ENCODE measurements at regions not wholly inside any gene's neighbourhood (a gene's known extent, or its start where the extent isn't known, plus 50 kb on each side); places are given as distances from the start of the nearest gene placed in this dataset.

DNA sequence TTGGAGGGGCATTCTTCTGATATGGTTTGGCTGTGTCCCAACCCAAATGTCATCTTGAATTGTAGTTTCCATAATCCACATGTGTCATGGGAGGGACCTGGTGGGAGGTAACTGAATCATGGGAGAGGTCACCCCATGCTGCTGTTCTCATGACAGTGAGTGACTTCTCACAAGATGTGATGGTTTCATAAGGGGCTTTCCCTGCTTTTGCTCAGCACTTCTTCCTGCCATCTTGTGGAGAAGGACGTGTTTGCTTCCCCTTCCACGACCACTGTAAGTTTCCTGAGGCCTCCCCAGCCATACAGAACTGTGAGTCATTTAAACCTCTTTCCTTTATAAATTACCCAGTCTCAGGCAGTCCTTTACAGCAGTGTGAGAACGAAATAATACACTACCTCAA, 382.4 kb downstream of the VRK1 start:
- TF ChIP-seq, protein P1, sequence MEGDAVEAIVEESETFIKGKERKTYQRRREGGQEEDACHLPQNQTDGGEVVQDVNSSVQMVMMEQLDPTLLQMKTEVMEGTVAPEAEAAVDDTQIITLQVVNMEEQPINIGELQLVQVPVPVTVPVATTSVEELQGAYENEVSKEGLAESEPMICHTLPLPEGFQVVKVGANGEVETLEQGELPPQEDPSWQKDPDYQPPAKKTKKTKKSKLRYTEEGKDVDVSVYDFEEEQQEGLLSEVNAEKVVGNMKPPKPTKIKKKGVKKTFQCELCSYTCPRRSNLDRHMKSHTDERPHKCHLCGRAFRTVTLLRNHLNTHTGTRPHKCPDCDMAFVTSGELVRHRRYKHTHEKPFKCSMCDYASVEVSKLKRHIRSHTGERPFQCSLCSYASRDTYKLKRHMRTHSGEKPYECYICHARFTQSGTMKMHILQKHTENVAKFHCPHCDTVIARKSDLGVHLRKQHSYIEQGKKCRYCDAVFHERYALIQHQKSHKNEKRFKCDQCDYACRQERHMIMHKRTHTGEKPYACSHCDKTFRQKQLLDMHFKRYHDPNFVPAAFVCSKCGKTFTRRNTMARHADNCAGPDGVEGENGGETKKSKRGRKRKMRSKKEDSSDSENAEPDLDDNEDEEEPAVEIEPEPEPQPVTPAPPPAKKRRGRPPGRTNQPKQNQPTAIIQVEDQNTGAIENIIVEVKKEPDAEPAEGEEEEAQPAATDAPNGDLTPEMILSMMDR (IDR thresholded peaks at IDR 0.05; ENCODE audit: insufficient read depth, low read length, missing control alignments) = no peak

DNA sequence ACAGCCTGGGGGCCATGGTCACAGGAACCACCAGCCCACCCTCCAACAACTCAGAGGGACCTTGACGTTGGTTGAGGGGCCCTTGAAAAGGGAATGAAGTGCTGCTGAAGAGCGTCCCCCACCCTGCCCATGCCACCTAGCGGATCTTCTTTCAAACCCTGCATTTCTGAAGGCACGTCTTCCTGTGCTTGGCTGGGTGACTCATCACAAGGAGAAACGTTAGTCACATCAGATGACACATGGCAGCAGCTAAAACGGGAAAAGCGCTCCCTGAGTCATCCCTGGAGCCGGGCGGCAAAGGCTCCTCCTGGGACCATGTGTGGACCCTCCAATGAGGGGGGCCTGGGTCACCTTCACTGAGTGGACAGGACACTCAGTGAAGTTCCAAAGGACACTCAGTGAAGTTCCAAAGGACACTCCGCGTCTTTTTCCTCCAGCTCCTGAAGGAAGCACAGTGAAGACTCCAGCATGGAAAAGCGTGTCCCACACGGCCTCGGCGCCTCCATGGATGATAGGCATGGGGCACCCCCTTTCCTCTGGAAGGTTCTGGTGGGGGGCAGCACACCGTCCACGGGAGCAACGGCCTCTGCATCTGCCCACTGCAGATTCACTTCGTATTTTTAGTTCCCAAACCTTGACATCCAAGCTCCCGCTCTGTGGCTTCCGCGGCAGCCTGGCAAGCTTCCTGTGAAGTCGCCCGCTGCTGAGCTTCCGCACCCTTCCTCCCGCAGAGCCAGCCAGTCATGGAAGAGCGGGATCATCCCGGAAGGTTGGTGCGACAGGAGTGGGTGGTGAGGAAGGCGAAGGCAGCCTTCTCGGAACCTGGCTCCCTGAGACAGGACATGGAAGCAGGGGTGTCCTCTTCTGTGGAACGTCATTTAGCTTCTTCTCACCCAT, 383.4 kb downstream of the VRK1 start:
- no peak overlapping the region for H3K4me3 ChIP-seq (ENCODE audit: low read depth, low read length)
- CTCF ChIA-PET = no interaction called here
- POLR2A ChIA-PET = no interaction called here
- no peak for DNase-seq (ENCODE audit: low read depth, low spot score)
- TF ChIP-seq, protein P1 (IDR thresholded peaks at IDR 0.05; ENCODE audit: insufficient read depth, low read length, missing control alignments) = no peak

More for the DNA sequence above, 382.4 kb downstream of the VRK1 start:
- no peak for DNase-seq (ENCODE audit: low read depth, low spot score)
- H3K4me3 ChIP-seq (ENCODE audit: low read depth, low read length) = no peak overlapping the region
- CTCF ChIA-PET = no interaction called here
- POLR2A ChIA-PET = no interaction called here

DNA sequence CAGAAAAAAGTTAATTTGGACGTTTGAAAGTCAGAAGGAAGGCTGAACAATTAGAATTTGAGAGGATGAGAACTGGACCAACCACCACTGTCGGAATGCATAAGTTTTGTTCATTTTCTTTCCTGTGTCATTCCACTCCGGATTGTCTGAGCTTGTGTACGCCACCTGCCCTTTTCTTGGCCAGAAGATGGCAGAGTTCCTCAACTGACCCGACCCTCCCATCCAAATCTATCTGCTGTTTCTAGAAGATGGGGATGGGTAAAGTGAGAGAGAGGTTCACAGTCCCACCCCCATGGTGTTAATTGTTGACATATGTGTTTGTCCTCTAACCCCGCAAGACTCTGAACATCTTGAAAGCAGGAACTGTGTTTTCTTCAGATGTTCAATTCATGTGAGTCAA, 388.0 kb downstream of the VRK1 start:
- no peak for DNase-seq (ENCODE audit: low read depth, low spot score)
- H3K4me3 ChIP-seq (ENCODE audit: low read depth, low read length) = no peak overlapping the region
- ChIA-PET POLR2A (no interaction called here), CTCF (no interaction called here)
- TF ChIP-seq, protein P1 (IDR thresholded peaks at IDR 0.05; ENCODE audit: insufficient read depth, low read length, missing control alignments) = no peak

DNA sequence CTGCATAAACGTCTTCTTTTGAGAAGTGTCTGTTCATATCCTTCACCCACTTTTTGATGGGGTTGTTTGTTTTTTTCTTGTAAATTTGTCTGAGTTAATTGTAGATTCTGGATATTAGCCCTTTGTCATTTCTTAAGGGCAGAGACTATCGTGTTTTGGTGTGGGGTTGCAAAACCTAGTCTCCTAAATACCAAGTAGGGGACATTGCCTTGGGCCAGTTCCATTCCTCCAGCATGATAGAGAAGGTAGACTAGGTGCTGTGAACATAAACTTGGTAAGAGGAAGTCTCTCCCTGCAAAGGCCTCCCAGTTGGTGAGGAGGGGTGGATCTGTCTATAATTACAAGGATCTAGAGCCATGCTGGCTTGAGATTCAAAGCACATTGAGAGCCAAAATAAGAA, 390.7 kb downstream of the VRK1 start:
- H3K4me3 ChIP-seq (ENCODE audit: low read depth, low read length) = no peak overlapping the region
- CTCF ChIA-PET = no interaction called here
- POLR2A ChIA-PET = no interaction called here
- TF ChIP-seq, protein P1 (IDR thresholded peaks at IDR 0.05; ENCODE audit: insufficient read depth, low read length, missing control alignments) = no peak
- DNase-seq (ENCODE audit: low read depth, low spot score) = no peak

DNA sequence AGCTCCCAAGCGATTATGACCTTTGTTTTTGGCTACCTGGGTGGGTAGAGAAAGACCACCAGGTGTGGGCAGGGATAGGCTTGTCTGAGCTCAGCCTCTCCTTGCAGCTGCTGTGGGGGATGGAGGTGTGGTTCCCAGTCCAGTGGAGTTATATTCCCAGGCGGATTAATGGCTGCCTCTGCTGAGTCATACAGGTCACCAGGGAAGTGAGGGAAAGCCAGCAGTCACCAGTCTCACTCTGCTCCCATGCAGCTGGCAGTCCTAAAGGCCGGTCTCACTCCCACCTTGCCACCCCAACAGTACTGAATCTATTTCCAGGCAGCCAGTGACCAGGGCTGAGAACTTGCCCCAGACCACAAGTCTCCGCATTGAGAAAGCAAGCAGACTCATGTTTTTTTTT, 399.2 kb downstream of the VRK1 start:
- POLR2A ChIA-PET = no interaction called here
- DNase-seq (ENCODE audit: low read depth, low spot score) = no peak

DNA sequence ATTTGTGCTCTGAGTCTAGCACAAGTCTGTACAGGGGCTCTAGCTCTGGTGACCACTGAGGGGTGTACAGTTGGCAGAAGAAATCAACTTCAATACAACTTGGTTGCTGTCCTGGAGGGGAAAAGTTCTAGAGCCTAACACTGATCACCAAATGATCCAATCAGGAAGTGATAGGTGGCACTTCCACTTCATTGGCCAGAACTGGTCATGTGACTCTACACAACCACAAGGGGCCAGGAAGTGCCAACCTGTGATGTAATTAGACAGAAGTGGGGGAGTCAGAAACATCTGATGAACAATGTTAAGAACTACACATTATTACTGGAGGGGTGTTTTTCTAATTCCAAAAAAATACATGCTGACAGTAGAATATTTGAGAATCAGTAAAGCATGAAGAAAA, 401.6 kb downstream of the VRK1 start:
- TF ChIP-seq, protein P1 (IDR thresholded peaks at IDR 0.05; ENCODE audit: insufficient read depth, low read length, missing control alignments) = no peak
- no peak for DNase-seq (ENCODE audit: low read depth, low spot score)
- POLR2A ChIA-PET = no interaction called here
- CTCF ChIA-PET = no interaction called here
- H3K4me3 ChIP-seq (ENCODE audit: low read depth, low read length) = no peak overlapping the region

More for the DNA sequence above, 399.2 kb downstream of the VRK1 start:
- H3K4me3 ChIP-seq (ENCODE audit: low read depth, low read length) = no peak overlapping the region
- CTCF ChIA-PET = no interaction called here
- TF ChIP-seq, protein P1 (IDR thresholded peaks at IDR 0.05; ENCODE audit: insufficient read depth, low read length, missing control alignments) = no peak

Data from AG04449 (cell line).